SHP77 treated with DMSO at 0.1 percent for 48 hours (cell line): ENCODE measurements at regions not wholly inside any gene's neighbourhood (a gene's known extent, or its start where the extent isn't known, plus 50 kb on each side); places are given as distances from the start of the nearest gene placed in this dataset.
"Not testable (repeated sequence)": the region's sequence is repeated elsewhere in the genome, so short reads cannot be mapped to it uniquely, and the experiment has no call there.

Experiments used
- DNase-seq: peaks from one replicate; lab custom pipeline; 2025; lab: John Stamatoyannopoulos, UW

DNA sequence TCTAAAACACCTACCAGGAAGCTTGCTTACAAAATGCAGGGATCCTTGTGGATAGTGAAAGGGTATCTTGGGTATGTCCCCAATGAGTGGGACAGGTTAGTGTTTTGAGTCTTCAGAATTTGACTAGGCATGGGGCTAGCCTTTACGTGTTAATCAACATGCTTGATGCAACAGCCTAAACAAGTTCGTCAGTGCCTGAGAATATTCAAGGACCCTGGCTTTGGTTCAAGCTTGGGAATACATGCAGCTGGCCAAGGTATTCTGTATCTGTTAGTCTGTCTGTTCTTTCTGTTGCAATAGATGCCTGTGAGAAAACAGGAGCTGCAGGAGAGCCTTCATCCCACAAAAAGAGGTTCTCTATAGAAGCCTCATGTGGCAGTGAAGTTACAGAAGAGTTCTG lies 149.5 kb downstream of the CCNG2 start:
- no peak for DNase-seq

DNA sequence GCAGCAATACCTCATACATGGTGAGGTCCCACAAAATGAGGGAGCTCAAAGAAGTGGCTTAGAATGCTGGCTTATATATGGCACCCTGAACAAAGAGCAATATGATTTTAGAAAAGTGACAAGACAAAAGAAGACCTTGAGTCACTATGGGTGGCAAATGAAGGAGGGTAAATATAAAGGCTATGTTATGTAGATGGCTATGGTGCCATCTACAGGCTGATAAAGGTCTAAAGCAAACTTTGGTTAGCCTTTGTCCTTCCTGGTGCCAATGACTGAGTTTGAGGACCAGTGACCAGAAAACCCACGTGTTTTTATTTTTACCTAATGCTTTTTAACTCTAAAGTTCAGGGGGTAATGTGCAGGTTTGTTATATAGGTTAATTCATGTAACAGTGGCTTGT lies 151.8 kb downstream of the CCNG2 start:
- DNase-seq, result peak; percentile 20

DNA sequence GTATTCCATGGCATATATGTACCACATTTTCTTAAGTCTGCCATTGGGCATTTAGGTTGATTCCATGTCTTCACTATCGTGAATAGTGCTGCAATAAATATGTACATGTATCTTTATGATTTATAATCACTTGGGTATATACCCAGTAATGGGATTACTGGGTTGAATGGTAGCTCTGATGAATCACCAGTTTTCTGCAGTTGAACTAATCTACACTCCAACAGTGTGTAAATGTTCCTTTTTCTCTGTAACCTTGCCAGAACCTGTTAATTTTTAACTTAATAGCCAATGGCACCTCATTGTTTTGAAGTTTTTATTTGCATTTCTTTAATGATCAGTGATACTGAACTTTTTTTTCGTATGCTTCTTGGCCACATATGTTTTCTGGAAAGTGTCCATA lies 152.5 kb downstream of the CCNG2 start:
- no peak for DNase-seq

DNA sequence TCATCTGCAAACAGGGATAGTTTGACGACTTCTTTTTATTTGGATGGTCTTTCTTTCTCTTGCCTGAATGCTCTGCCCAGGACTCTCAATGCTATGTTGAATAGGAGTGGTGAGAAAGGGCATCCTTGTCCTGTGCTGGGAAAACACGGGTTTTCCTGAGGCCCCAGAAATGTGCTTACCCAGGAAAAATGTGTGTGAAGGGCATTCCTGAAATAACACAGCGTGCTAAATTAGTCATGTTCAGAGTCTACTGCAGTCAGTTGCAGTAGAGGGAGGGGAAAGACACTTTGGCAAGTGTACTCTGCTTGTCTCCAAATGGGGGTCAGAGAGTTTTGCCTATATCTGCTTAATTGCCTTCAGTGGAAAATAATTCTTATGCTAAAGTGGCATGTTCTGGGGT lies 153.9 kb downstream of the CCNG2 start:
- no peak for DNase-seq

DNA sequence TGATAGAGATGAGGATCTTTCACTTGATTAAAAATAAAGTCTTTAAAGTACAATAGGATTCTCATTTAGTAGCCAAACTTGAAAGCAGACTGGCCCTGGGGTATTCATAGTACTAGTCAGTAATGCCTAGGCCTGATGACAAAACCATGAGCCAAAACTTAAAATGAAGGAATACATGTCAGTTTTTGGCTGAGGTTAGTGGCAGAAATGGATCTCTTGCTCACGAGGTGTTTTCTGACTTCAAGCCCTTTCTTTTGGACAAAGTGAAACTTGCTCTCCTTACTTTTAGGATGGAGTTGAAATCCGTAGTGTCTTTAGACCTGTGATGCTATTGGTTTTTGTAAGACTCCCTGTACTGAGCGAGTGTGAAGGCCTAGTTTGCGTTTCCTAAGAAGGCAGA lies 157.7 kb downstream of the CCNG2 start:
- no peak for DNase-seq

DNA sequence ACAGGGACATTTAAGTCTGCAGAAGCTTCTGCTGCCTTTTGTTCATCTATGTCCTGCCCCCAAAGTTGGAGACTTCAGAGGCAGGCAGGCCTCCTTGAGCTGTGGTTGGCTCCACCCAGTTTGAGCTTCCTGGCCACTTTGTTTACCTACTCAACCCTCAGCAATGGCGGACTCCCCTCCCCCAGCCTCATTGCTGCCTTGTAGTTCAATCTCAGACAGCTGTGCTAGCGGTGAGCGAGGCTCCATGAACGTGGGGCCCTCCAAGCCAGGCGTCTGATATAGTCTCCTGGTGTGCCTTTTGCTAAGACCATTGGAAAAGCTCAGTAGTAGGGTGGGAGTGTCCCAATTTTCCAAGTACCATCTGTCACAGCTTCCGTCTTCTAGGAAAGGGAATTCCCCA lies 170.1 kb downstream of the CCNG2 start:
- DNase-seq, result no peak

DNA sequence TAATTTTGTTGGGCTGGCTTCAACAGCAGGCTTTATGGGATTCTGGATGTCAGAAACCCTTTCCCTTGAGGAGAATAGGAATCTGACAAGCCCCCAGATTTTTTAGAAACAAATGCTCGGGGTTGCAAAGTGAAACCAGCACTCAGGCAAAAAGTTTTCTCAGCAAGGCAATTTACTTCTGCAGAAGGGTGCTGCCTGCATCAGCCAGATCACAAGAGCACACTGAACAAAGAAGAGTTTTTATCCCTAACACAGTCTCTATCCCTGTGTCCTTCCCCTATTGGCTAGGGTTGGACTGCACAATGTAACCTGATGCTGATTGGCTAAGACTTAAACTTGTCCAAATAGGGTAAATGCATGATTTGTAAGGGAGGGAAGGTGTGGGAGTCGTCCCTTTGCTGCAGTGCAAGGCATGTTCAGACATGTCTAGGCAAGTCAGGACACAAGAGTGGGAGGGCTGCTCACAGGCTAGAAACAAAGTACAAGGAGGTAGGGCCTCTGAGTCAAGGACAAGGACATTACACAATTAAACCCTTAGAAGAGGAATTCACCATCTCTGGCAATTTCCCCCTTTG lies 175.8 kb downstream of the CCNG2 start:
- no peak for DNase-seq

- DNase-seq, result no peak
These were observed 179.6 kb downstream of the CCNG2 start for GRCh38 chr4:77336411-77337142.

- no peak for DNase-seq
These were observed 185.3 kb downstream of the CCNG2 start for GRCh38 chr4:77342170-77342810.

GRCh38 chr4:77344001-77344400 lies 187.0 kb downstream of the CCNG2 start:
- no peak for DNase-seq

DNA sequence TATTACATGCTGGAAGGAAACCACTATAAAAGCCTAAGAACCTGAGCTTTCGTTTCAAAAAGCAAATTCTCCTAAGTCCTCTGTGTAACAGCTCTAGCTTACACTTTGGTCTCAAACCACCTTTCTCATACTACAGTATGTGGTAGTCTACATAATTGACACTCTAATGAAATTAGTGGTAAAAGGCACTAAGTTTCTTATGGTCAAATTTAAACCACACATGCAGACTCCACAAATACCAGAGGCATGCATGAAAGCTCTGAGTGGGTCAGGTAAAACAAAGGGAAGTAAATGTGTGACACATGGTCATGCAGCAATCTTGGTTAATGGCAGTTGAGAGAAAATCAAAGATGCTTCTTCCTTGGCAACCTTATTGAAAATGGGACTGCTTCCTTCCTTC lies 187.8 kb downstream of the CCNG2 start:
- no peak for DNase-seq

GRCh38 chr4:77347351-77347966 lies 190.5 kb downstream of the CCNG2 start:
- no peak for DNase-seq

DNA sequence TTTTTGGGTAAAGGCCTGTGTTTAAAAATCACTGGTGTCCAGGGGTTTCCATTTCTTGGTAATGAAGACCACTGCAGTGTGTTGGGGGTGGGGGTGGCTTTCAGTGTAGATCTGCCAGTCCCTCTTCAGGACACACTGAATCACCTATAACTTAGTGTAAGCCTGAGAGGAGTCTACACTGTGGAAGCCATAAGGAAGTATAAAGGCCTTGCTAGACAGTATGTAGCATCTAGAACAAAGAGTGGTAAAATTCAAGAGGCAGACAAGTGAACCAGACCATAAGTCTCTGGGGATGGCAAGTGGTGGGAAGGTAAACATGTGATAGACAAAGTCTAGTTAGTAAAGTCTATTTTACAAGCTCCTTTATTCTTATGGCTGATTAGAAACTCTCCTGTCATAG lies 191.8 kb downstream of the CCNG2 start:
- no peak for DNase-seq

GRCh38 chr4:77349364-77349763 lies 192.4 kb downstream of the CCNG2 start:
- no peak for DNase-seq

DNA sequence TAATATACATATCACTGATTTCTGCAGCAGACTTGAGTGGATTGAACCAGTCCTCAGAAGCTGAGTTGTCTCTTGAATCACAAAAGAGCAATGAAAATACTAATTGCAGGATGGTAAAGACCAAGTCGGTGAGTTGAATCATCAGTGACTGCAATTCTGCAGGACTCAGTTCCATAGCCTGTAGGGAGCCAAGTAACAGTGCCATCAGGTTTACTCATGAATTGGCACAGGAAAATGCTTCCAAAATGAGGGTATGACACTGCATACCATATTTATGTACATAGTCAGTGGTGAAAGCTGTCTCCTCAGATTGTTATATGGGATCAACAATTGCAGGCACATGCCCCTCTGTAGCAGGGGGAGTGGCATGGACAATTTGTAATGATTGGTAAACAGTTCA lies 192.8 kb downstream of the CCNG2 start:
- no peak for DNase-seq

DNA sequence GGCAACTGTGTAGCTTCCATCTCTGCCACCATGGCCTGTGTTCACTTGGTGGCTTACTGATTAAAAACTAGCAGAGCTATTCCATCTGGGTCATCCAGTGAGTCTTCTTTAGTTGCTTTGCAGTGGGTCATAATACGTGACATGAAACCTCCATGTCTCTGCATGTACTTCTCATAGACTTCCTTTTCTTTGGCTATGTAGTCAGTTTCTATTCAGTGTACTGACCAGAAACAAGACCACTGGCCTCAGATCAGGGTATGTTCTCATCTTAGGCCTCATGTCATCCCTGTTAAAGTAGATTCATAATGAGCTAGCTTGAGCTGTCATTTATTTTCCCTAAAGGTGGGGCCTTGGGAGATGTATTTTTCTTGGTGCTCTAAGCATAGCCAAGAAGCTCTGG lies 195.2 kb downstream of the CCNG2 start:
- no peak for DNase-seq

DNA sequence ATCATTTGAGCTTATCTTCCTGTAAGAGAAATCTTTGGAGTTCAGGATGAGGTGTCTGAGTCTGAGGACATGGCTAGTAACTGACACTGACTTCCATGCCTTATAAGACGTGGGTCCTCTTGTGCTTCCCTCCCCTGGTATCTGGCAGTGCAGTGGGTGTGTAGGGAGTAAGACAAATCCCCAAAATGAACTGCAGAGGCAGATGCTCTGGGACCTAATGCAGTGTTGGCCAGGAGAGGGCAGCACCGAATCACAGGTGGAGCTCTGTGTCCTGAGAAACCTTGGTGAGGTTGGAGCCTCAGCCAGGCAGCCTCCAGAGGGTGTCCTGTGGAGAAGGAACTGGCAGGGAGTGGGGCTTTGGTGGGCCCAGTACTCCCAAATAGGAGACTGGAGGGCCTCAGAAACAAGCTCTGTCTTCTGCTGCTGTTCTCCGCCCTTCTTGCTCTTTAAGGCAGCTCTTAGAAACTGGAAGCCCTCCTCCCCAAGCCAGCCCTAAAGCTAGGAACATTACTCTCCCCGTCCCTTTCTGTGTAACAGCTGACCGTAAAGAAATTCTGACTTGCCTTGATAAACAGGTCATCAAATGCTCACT lies 196.8 kb downstream of the CCNG2 start:
- not testable (repeated sequence) for DNase-seq

DNA sequence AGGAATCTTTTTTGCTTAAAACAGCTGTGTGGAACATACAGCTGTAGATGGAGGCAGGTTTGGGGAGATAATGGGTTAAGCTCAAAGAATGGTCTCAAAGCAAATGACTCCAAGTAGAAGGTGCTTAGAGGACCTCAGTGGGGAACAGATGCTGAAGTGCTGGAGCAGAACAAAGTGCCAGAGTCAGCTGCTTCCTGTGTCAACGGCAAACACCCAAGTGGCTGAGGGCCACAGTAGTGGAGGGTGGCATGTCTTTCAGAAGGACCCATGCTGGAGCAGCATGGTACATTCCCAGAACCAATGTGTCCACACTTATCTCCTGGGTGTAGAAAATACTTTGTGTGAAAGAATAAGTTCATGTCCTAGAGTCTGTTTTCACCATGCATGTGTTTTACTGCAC lies 197.5 kb downstream of the CCNG2 start:
- DNase-seq, result no peak

- DNase-seq, result no peak
These were observed 198.7 kb downstream of the CCNG2 start for GRCh38 chr4:77355731-77356130.

- DNase-seq, result no peak
These were observed 201.4 kb downstream of the CCNG2 start for GRCh38 chr4:77358315-77358928.

DNA sequence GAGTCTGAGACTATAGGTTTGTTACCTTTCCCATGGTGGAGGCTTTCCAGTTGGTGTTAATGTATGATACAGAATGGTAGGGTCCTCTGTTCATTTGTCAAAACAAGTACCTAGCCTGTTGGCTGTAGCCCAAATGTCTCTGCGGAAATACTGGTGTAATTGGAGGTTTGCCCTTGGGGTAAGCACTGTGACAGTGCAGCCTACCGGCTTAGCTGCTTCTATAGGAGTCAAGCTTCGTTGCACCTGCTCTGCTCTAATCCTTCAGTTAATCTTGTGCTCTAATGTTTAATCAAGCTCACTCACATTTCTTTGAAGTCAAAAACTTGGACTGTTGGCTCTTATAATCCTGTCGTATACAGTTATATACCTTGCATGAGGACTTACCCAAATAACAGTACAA lies 203.4 kb downstream of the CCNG2 start:
- DNase-seq, result peak; percentile 15

DNA sequence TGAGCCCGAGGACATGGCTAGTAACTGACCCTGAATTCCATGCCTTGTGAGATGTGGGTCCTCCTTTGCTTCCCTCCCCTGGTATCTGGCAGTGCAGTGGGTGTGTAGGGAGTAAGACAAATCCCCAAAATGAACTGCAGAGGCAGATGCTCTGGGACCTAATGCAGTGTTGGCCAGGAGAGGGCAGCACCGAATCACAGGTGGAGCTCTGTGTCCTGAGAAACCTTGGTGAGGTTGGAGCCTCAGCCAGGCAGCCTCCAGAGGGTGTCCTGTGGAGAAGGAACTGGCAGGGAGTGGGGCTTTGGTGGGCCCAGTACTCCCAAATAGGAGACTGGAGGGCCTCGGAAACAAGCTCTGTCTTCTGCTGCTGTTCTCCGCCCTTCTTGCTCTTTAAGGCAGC lies 209.9 kb downstream of the CCNG2 start:
- DNase-seq, result not testable (repeated sequence)
